Fibroblast of lung (primary cell): ENCODE measurements at regions not wholly inside any gene's neighbourhood (a gene's known extent, or its start where the extent isn't known, plus 50 kb on each side); places are given as distances from the start of the nearest gene placed in this dataset.

Experiments used
- DNase-seq, 2 donors: peaks; one replicate each; pipeline versions ENCODE4 v3.0.0 to v3.0.0-alpha.2; 2010; ENCODE audit warnings: low read depth in 2 of 2
- H2AFZ ChIP-seq: 2 replicates; pipeline ENCODE4 v1.5.1; 2012; ENCODE audit warnings: low read length, control low read depth, inconsistent platforms
- H3K27ac ChIP-seq: 2 replicates; pipeline ENCODE4 v1.5.1; 2011; ENCODE audit warnings: low read length, control low read depth; ENCODE audit not compliant: insufficient read depth
- H3K27me3 ChIP-seq: 2 replicates; pipeline ENCODE4 v1.5.1; 2011; ENCODE audit warnings: mild to moderate bottlenecking, low read length; ENCODE audit not compliant: control insufficient read depth, insufficient read depth
- H3K36me3 ChIP-seq: 2 replicates; pipeline ENCODE4 v1.5.1; 2011; ENCODE audit warnings: low read length; ENCODE audit not compliant: control insufficient read depth, insufficient read depth
- H3K4me1 ChIP-seq: 2 replicates; pipeline ENCODE4 v1.5.1; 2011; ENCODE audit warnings: low read length; ENCODE audit not compliant: control insufficient read depth, insufficient read depth; ENCODE audit errors: extremely low read depth
- H3K4me2 ChIP-seq: 2 replicates; pipeline ENCODE4 v1.5.1; 2011; ENCODE audit warnings: low read length, control low read depth; ENCODE audit not compliant: insufficient read depth; ENCODE audit errors: extremely low read depth
- H3K4me3 ChIP-seq, 4 experiments: fragments of 200-600 bp in 1 of 4; sonication (generic) in 1 of 4; replicated peaks in 1 of 4; 2 replicates each; pipeline ENCODE4 v1.5.1; 2011 to 2016; ENCODE audit warnings: low read length in 4 of 4, low read depth in 3 of 4, mild to moderate bottlenecking in 3 of 4, control low read depth in 2 of 4, inconsistent platforms in 1 of 4, mixed read lengths in 1 of 4; ENCODE audit not compliant: insufficient read depth in 1 of 4; ENCODE audit errors: control extremely low read depth in 1 of 4
- H3K79me2 ChIP-seq: 2 replicates; pipeline ENCODE4 v1.5.1; 2012; ENCODE audit warnings: mild to moderate bottlenecking, low read length, inconsistent platforms; ENCODE audit not compliant: control insufficient read depth, insufficient read depth
- H3K9ac ChIP-seq: 2 replicates; pipeline ENCODE4 v1.5.1; 2011; ENCODE audit warnings: mild to moderate bottlenecking, low read length, control low read depth; ENCODE audit not compliant: insufficient read depth
- H3K9me3 ChIP-seq: 2 replicates; pipeline ENCODE4 v1.5.1; 2012; ENCODE audit warnings: low read depth, low read length; ENCODE audit not compliant: control insufficient read depth, insufficient read depth
- H4K20me1 ChIP-seq: 2 replicates; pipeline ENCODE4 v1.5.1; 2011; ENCODE audit warnings: low read length; ENCODE audit not compliant: control insufficient read depth, insufficient read depth; ENCODE audit errors: extremely low read depth
- CTCF ChIP-seq, 2 donors: IDR thresholded peaks in 1 of 2; conservative IDR thresholded peaks in 1 of 2; 1 replicate in 1 of 2; 2 replicates in 1 of 2; pipeline ENCODE4 v1.5.1; 2011 to 2012; ENCODE audit warnings: low read length in 2 of 2, control low read depth in 1 of 2, inconsistent platforms in 1 of 2, low read depth in 1 of 2, mild to moderate bottlenecking in 1 of 2
- EZH2 ChIP-seq: IDR thresholded peaks from 2 replicates; pipeline ENCODE4 v1.5.1; 2012; ENCODE audit warnings: low read length, control low read depth, mild to moderate bottlenecking; ENCODE audit errors: missing control alignments

DNA sequence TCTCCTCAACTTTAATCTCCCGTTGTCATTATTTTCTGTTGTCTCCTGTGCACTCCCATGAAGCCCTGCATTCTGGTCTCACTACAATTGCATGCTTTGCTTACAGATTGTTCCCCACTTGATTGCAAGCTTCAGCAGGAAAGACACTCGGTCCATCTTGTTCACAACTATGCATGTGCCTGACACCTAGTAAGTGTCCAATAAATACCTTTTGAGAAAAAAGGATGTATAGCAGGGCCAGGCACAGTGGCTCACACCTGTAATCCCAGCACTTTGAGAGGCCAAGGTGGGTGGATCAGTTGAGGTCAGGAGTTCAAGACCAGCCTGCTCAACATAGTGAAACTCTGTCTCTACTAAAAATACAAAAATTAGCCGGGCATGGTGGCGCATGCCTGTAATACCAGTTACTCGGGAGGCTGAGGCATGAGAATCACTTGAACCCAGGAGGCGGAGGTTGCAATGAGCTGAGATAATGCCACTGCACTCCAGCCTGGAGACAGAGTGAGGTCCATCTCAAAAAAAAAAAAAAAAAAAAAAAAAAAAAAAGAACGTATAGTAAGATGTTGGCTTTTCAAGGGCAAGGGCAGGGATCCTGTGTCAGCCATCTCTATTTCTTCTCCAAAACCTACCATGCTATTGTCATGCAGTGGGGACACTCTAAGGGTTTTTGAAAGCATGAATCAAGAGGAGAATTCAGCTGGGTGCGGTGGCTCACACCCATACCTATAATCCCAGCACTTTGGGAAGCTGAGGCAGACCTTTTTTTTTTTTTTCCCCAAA, 338.3 kb downstream of the MYCN start:
- Histone ChIP-seq H3K4me1 (no peaks in the 10 kb centered on the region), H4K20me1 (no peaks in the 10 kb centered on the region), H3K9me3 (no peaks in the 10 kb centered on the region), H3K9ac (no peak overlapping the region), H3K79me2 (no peaks in the 10 kb centered on the region), H3K36me3 (no peaks in the 10 kb centered on the region), H3K4me3 (no peak overlapping the region), H2AFZ (no peak overlapping the region), H3K27ac (no peak overlapping the region), H3K27me3 (no peaks in the 10 kb centered on the region), H3K4me2 (no peak overlapping the region)
- DNase-seq, result no peak
- TF ChIP-seq EZH2, result no peak
- TF ChIP-seq CTCF (conservative IDR thresholded peaks at IDR 0.05 in 1 of 2, IDR thresholded peaks at IDR 0.05 in 1 of 2; ENCODE audit: low read depth in 1 of 2, low read length in 2 of 2), result no peak

DNA sequence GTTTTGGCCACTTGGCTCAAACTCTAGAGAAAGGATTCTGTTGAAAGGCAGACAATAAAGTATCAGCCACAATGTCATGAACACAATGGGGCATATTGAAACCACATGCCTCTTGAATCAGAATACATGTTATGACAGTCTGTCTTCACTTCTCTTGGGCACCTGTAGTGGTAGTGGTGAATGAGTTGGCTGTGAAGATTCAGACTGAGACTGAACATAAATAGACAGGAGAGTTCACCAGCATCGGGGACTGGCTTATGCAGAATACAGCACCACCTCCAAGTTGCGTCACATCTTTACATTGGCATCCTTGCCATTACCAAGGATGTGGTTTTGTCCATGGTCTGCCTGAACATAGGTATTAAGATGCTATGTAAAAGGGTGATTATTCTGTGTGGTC, 336.8 kb downstream of the MYCN start:
- TF ChIP-seq CTCF (conservative IDR thresholded peaks at IDR 0.05 in 1 of 2, IDR thresholded peaks at IDR 0.05 in 1 of 2; ENCODE audit: low read depth in 1 of 2, low read length in 2 of 2) (no peak), EZH2 (no peak)
- no peak for DNase-seq
- H3K4me1 ChIP-seq, result no peaks in the 10 kb centered on the region
- no peak overlapping the region for H3K9ac ChIP-seq
- H2AFZ ChIP-seq, result no peak overlapping the region
- no peaks in the 10 kb centered on the region for H4K20me1 ChIP-seq
- H3K27me3 ChIP-seq, result no peaks in the 10 kb centered on the region
- H3K4me2 ChIP-seq, result no peak overlapping the region
- no peak overlapping the region for H3K4me3 ChIP-seq
- H3K27ac ChIP-seq, result no peak overlapping the region
- no peaks in the 10 kb centered on the region for H3K79me2 ChIP-seq
- no peaks in the 10 kb centered on the region for H3K9me3 ChIP-seq
- no peaks in the 10 kb centered on the region for H3K36me3 ChIP-seq

DNA sequence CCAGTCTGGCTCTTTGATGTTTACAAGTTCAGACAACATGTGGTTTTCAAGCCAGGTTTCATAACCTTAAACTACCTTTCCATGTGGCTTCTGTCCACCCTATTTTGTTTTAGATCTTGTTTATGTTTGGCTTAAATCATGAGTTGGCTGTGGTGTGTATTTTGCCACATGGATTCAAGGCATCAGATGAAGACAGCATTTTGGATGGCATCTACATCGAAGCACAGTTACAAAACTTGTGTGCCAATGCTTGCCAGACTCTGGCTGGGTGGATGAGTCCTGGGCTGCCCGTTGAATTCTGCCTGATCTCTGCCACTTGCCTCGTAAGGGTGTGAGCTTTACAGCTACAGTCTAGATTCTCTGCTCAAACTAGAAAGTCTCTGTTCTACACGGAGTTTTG, 335.3 kb downstream of the MYCN start:
- no peaks in the 10 kb centered on the region for H3K4me1 ChIP-seq
- H3K79me2 ChIP-seq, result no peaks in the 10 kb centered on the region
- no peak overlapping the region for H3K9ac ChIP-seq
- H3K27me3 ChIP-seq, result no peaks in the 10 kb centered on the region
- H4K20me1 ChIP-seq, result no peaks in the 10 kb centered on the region
- no peak overlapping the region for H3K4me3 ChIP-seq
- H2AFZ ChIP-seq, result no peak overlapping the region
- no peak overlapping the region for H3K4me2 ChIP-seq
- TF ChIP-seq CTCF (conservative IDR thresholded peaks at IDR 0.05 in 1 of 2, IDR thresholded peaks at IDR 0.05 in 1 of 2; ENCODE audit: low read depth in 1 of 2, low read length in 2 of 2), result no peak
- no peak for TF ChIP-seq EZH2
- H3K9me3 ChIP-seq, result no peaks in the 10 kb centered on the region
- H3K27ac ChIP-seq, result no peak overlapping the region
- DNase-seq, result no peak
- no peaks in the 10 kb centered on the region for H3K36me3 ChIP-seq
